H9 (cell line): ENCODE measurements at regions not wholly inside any gene's neighbourhood (a gene's known extent, or its start where the extent isn't known, plus 50 kb on each side); places are given as distances from the start of the nearest gene placed in this dataset.

Experiments used
- DNase-seq: peaks from one replicate; pipeline ENCODE4 v3.0.0-alpha.2; 2017
- H2AFZ ChIP-seq: one replicate; pipeline ENCODE4 v1.6.1; 2013; ENCODE audit warnings: mild to moderate bottlenecking, low read length, control low read depth, moderate library complexity
- H2AK5ac ChIP-seq: 2 replicates; pipeline ENCODE4 v1.6.1; 2013; ENCODE audit warnings: low read length, control low read depth, mixed read lengths; ENCODE audit not compliant: insufficient read length
- H2BK120ac ChIP-seq: one replicate; pipeline ENCODE4 v1.6.1; 2013; ENCODE audit warnings: low read depth, mild to moderate bottlenecking, low read length, control low read depth, inconsistent platforms; ENCODE audit not compliant: poor library complexity, severe bottlenecking
- H2BK12ac ChIP-seq: 2 replicates; pipeline ENCODE4 v1.6.1; 2013; ENCODE audit warnings: low read length, control low read depth, mixed read lengths, low read depth; ENCODE audit not compliant: insufficient read length
- H2BK15ac ChIP-seq: 2 replicates; pipeline ENCODE4 v1.6.1; 2013; ENCODE audit warnings: low read depth, low read length, control low read depth
- H2BK20ac ChIP-seq: one replicate; pipeline ENCODE4 v1.6.1; 2013; ENCODE audit warnings: low read depth, mild to moderate bottlenecking, low read length, control low read depth, inconsistent platforms; ENCODE audit not compliant: poor library complexity, severe bottlenecking
- H2BK5ac ChIP-seq: 2 replicates; pipeline ENCODE4 v1.6.1; 2013; ENCODE audit warnings: low read length, control low read depth, mixed read lengths; ENCODE audit not compliant: insufficient read length
- H3K14ac ChIP-seq: 2 replicates; pipeline ENCODE4 v1.6.1; 2013; ENCODE audit warnings: low read length, control low read depth; ENCODE audit not compliant: insufficient read depth
- H3K18ac ChIP-seq: 2 replicates; pipeline ENCODE4 v1.6.1; 2013; ENCODE audit warnings: low read depth, mild to moderate bottlenecking, mixed read lengths, low read length, control low read depth; ENCODE audit not compliant: insufficient read length
- H3K23ac ChIP-seq: 2 replicates; pipeline ENCODE4 v1.6.1; 2013; ENCODE audit warnings: low read length, control low read depth, mixed read lengths, low read depth; ENCODE audit not compliant: insufficient read length
- H3K23me2 ChIP-seq: 2 replicates; pipeline ENCODE4 v1.6.1; 2013; ENCODE audit warnings: low read depth, mild to moderate bottlenecking, mixed read lengths, low read length, control low read depth; ENCODE audit not compliant: insufficient read length, poor library complexity, severe bottlenecking
- H3K27ac ChIP-seq: 2 replicates; pipeline ENCODE4 v1.5.1; 2013; ENCODE audit warnings: low read length, control low read depth, mixed read lengths, low read depth; ENCODE audit not compliant: insufficient read length
- H3K27me3 ChIP-seq: 2 replicates; pipeline ENCODE4 v1.6.1; 2013; ENCODE audit warnings: low read length, control low read depth, inconsistent platforms; ENCODE audit not compliant: insufficient read depth
- H3K4ac ChIP-seq: 2 replicates; pipeline ENCODE4 v1.6.1; 2013; ENCODE audit warnings: low read depth, mild to moderate bottlenecking, control low read depth, inconsistent platforms, low read length, moderate library complexity
- H3K4me1 ChIP-seq: 2 replicates; pipeline ENCODE4 v1.6.1; 2013; ENCODE audit warnings: low read length, control low read depth, inconsistent platforms; ENCODE audit not compliant: insufficient read depth
- H3K4me2 ChIP-seq: 2 replicates; pipeline ENCODE4 v1.6.1; 2013; ENCODE audit warnings: low read length, control low read depth, mixed read lengths; ENCODE audit not compliant: insufficient read length, insufficient read depth
- H3K56ac ChIP-seq: 2 replicates; pipeline ENCODE4 v1.6.1; 2013; ENCODE audit warnings: low read depth, mild to moderate bottlenecking, mixed read lengths, low read length, control low read depth; ENCODE audit not compliant: insufficient read length
- H3K79me1 ChIP-seq: 2 replicates; pipeline ENCODE4 v1.6.1; 2013; ENCODE audit warnings: low read depth, mild to moderate bottlenecking, moderate library complexity, low read length, control low read depth, inconsistent platforms; ENCODE audit not compliant: insufficient read depth, poor library complexity, severe bottlenecking
- H3K79me2 ChIP-seq: 2 replicates; pipeline ENCODE4 v1.6.1; 2013; ENCODE audit warnings: low read length, control low read depth, inconsistent platforms; ENCODE audit not compliant: insufficient read depth
- H3K9ac ChIP-seq: 2 replicates; pipeline ENCODE4 v1.6.1; 2013; ENCODE audit warnings: low read length, control low read depth, mixed read lengths; ENCODE audit not compliant: insufficient read length; ENCODE audit errors: extremely low read depth
- H3K9me3 ChIP-seq: one replicate; pipeline ENCODE4 v1.6.1; 2013; ENCODE audit warnings: low read depth, low read length, inconsistent platforms; ENCODE audit not compliant: control insufficient read depth
- H3T11ph ChIP-seq: one replicate; pipeline ENCODE4 v1.6.1; 2013; ENCODE audit warnings: mild to moderate bottlenecking, low read length, control low read depth, inconsistent platforms
- H4K20me1 ChIP-seq: one replicate; pipeline ENCODE4 v1.6.1; 2013; ENCODE audit not compliant: control insufficient read depth, insufficient read length, insufficient read depth
- H4K5ac ChIP-seq: 2 replicates; pipeline ENCODE4 v1.6.1; 2013; ENCODE audit warnings: low read depth, mild to moderate bottlenecking, mixed read lengths, low read length, control low read depth; ENCODE audit not compliant: insufficient read length
- H4K8ac ChIP-seq: replicated peaks from 2 replicates; pipeline ENCODE4 v1.6.1; 2013; ENCODE audit warnings: low read length, control low read depth, mixed read lengths, low read depth; ENCODE audit not compliant: insufficient read length
- H4K91ac ChIP-seq: 2 replicates; pipeline ENCODE4 v1.6.1; 2013; ENCODE audit warnings: low read depth, mild to moderate bottlenecking, moderate library complexity, mixed read lengths, low read length, control low read depth; ENCODE audit not compliant: insufficient read length
- H3K27ac Mint-ChIP-seq, 3 experiments: 2 replicates in 2 of 3; 3 replicates in 1 of 3; pipeline ENCODE4 v1.8.0; 2020 to 2021; ENCODE audit warnings: mixed read lengths in 3 of 3, mild to moderate bottlenecking in 1 of 3, moderate library complexity in 1 of 3
- H3K27me3 Mint-ChIP-seq: 2 replicates; pipeline ENCODE4 v1.8.0; 2021; ENCODE audit warnings: low read depth, mild to moderate bottlenecking, moderate library complexity, mixed read lengths
- H3K36me3 Mint-ChIP-seq, 3 experiments: 2 replicates in 2 of 3; 3 replicates in 1 of 3; pipeline ENCODE4 v1.8.0; 2020 to 2021; ENCODE audit warnings: low read depth in 3 of 3, mixed read lengths in 3 of 3; ENCODE audit not compliant: insufficient read depth in 1 of 3
- H3K4me1 Mint-ChIP-seq, 2 experiments: 2 replicates each; pipeline ENCODE4 v1.8.0; 2020; ENCODE audit warnings: mixed read lengths in 2 of 2
- H3K4me3 Mint-ChIP-seq, 2 experiments: 2 replicates in 1 of 2; 3 replicates in 1 of 2; pipeline ENCODE4 v1.8.0; 2020 to 2021; ENCODE audit warnings: mild to moderate bottlenecking in 2 of 2, mixed read lengths in 2 of 2, moderate library complexity in 1 of 2
- H3K9me3 Mint-ChIP-seq, 2 experiments: 2 replicates in 1 of 2; 3 replicates in 1 of 2; pipeline ENCODE4 v1.8.0; 2020; ENCODE audit warnings: mild to moderate bottlenecking in 2 of 2, mixed read lengths in 2 of 2, moderate library complexity in 1 of 2
- CTCF ChIP-seq: fragments of 200-600 bp; sonication (generic); conservative IDR thresholded peaks from 3 replicates; pipeline ENCODE4 v1.8.0; 2021; ENCODE audit warnings: antibody characterized with exemption, mild to moderate bottlenecking
- WGBS: extraction: QIAGEN DNeasy Blood & Tissue Kit; methylation state at CpG from one replicate; pipeline ENCODE4 v1.1.7; 2013; ENCODE audit warnings: missing lambda C conversion rate, low lambda C conversion rate, mixed read lengths; ENCODE audit not compliant: insufficient read length; ENCODE audit errors: extremely low coverage; 5-methylcytosine and 5-hydroxymethylcytosine counted together

DNA sequence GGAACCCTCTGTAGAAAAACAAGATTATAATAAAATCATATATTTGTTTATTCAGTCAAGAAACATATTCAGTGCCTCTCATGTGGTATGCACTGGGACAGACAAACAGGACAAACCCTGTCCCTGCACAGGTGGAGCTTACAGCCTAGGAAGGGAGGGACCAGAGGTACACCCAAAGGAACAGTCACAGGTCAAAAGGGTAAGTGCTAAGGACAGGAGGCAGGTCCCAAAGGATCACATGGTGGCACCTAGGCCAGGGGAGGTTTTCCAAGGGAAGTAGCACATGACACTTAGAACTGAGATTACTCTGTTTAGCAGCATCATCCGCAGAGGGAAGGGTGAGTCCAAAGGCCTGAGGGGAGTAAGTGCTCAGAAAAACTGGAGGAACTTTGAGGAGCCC, 254.4 kb upstream of the ARRDC4 start:
- no peaks in the 10 kb centered on the region for H3K4me1 ChIP-seq
- no peaks in the 10 kb centered on the region for H3K79me2 ChIP-seq
- no peak overlapping the region for H3K9ac ChIP-seq
- no peak overlapping the region for H3T11ph ChIP-seq
- H4K5ac ChIP-seq = no peak overlapping the region
- no CpG with 5 or more reads among the region's 1 CpG for WGBS
- no peak overlapping the region for H2BK5ac ChIP-seq
- no peak overlapping the region for H3K4me2 ChIP-seq
- H2AFZ ChIP-seq = no peak overlapping the region
- H2AK5ac ChIP-seq = no peak overlapping the region
- H3K27me3 Mint-ChIP-seq = no peaks in the 10 kb centered on the region; the same call in 1 of the 2 replicates
- H3K23me2 ChIP-seq = no peaks in the 10 kb centered on the region
- H3K14ac ChIP-seq = no peak overlapping the region; the same call in 1 of the 2 replicates
- H3K4me1 Mint-ChIP-seq = no peaks in the 10 kb centered on the region
- no peaks in the 10 kb centered on the region for H3K36me3 Mint-ChIP-seq
- H3K9me3 Mint-ChIP-seq = no peaks in the 10 kb centered on the region; a peak in 1 of 5 replicates
- no peak overlapping the region; the same call in 1 of the 2 replicates for H2BK15ac ChIP-seq
- no peaks in the 10 kb centered on the region for H3K79me1 ChIP-seq
- DNase-seq = no peak
- H3K4ac ChIP-seq = no peak overlapping the region
- no peak overlapping the region for H2BK120ac ChIP-seq
- no peak overlapping the region for H3K4me3 Mint-ChIP-seq
- no peak overlapping the region for H3K56ac ChIP-seq
- H3K9me3 ChIP-seq = no peaks in the 10 kb centered on the region
- no peak overlapping the region for H4K91ac ChIP-seq
- TF ChIP-seq CTCF = no peak
- H3K18ac ChIP-seq = no peak overlapping the region
- no peak overlapping the region for H3K23ac ChIP-seq
- H2BK12ac ChIP-seq = no peak overlapping the region
- no peak overlapping the region for H4K8ac ChIP-seq
- no peak overlapping the region for H2BK20ac ChIP-seq
- H3K27ac Mint-ChIP-seq = no peak overlapping the region
- H4K20me1 ChIP-seq = no peaks in the 10 kb centered on the region
- H3K27ac ChIP-seq = no peak overlapping the region
- H3K27me3 ChIP-seq = no peaks in the 10 kb centered on the region
